HG03460 (cell line): ENCODE measurements at regions not wholly inside any gene's neighbourhood (a gene's known extent, or its start where the extent isn't known, plus 50 kb on each side); places are given as distances from the start of the nearest gene placed in this dataset.
"Not testable (repeated sequence)": the region's sequence is repeated elsewhere in the genome, so short reads cannot be mapped to it uniquely, and the experiment has no call there.

ENCODE experiments used
- ATAC-seq: cut with Tn5 transposase; IDR thresholded peaks from one replicate; pipeline ENCODE4 v1.9.1; 2021; ENCODE audit not compliant: unreplicated experiment

- not testable (repeated sequence) for ATAC-seq
Observed at GRCh38 chr13:86253497-86253896, 454.3 kb upstream of the SLITRK6 start.

GRCh38 chr13:86255820-86256219 lies 456.6 kb upstream of the SLITRK6 start:
- not testable (repeated sequence) for ATAC-seq

GRCh38 chr13:86269511-86269910 lies 470.3 kb upstream of the SLITRK6 start:
- ATAC-seq: no peak

GRCh38 chr13:86282442-86282841 lies 483.2 kb upstream of the SLITRK6 start:
- no peak for ATAC-seq

GRCh38 chr13:86283031-86283430 lies 483.8 kb upstream of the SLITRK6 start:
- ATAC-seq: no peak

- ATAC-seq: no peak
Observed at GRCh38 chr13:86298725-86299124, 499.5 kb upstream of the SLITRK6 start.

GRCh38 chr13:86299128-86299527 lies 499.9 kb upstream of the SLITRK6 start:
- no peak for ATAC-seq

GRCh38 chr13:86309881-86310280 lies 510.7 kb upstream of the SLITRK6 start:
- ATAC-seq: no peak

- no peak for ATAC-seq
Observed at GRCh38 chr13:86313421-86313820, 514.2 kb upstream of the SLITRK6 start.

- no peak for ATAC-seq
Observed at GRCh38 chr13:86318450-86318849, 519.2 kb upstream of the SLITRK6 start.

- ATAC-seq: no peak
Observed at GRCh38 chr13:86324191-86324590, 525.0 kb upstream of the SLITRK6 start.

GRCh38 chr13:86355301-86355700 lies 556.1 kb upstream of the SLITRK6 start:
- no peak for ATAC-seq

- ATAC-seq: no peak
Observed at GRCh38 chr13:86357106-86357505, 557.9 kb upstream of the SLITRK6 start.

- not testable (repeated sequence) for ATAC-seq
Observed at GRCh38 chr13:86363749-86364148, 564.5 kb upstream of the SLITRK6 start.

GRCh38 chr13:86368924-86369323 lies 569.7 kb upstream of the SLITRK6 start:
- ATAC-seq: no peak

- ATAC-seq: no peak
Observed at GRCh38 chr13:86377451-86377850, 578.2 kb upstream of the SLITRK6 start.

- ATAC-seq: no peak
Observed at GRCh38 chr13:86378628-86379027, 579.4 kb upstream of the SLITRK6 start.

GRCh38 chr13:86383151-86383550 lies 583.9 kb upstream of the SLITRK6 start:
- ATAC-seq: no peak

GRCh38 chr13:86383561-86383960 lies 584.3 kb upstream of the SLITRK6 start:
- no peak for ATAC-seq

GRCh38 chr13:86397635-86398034 lies 598.4 kb upstream of the SLITRK6 start:
- ATAC-seq: no peak

- no peak for ATAC-seq
Observed at GRCh38 chr13:86399572-86399971, 600.4 kb upstream of the SLITRK6 start.

GRCh38 chr13:86402500-86402899 lies 603.3 kb upstream of the SLITRK6 start:
- ATAC-seq: no peak

- no peak for ATAC-seq
Observed at GRCh38 chr13:86403181-86403580, 604.0 kb upstream of the SLITRK6 start.
